CD4-positive, alpha-beta T cell (primary cell): ENCODE measurements at regions not wholly inside any gene's neighbourhood (a gene's known extent, or its start where the extent isn't known, plus 50 kb on each side); places are given as distances from the start of the nearest gene placed in this dataset.

Experiments used
- ATAC-seq: fragments of 200-7000 bp; cut with Tn5 transposase; one replicate; pipeline ENCODE4 v1.10.0; 2022; ENCODE audit warnings: mild to moderate bottlenecking; ENCODE audit not compliant: poor library complexity
- CTCF ChIA-PET: fragments of 350-600 bp; sonication (Branson Sonifier 250); formaldehyde crosslinking; loops from one replicate; lab custom pipeline; 2021; ENCODE audit warnings: antibody characterized with exemption, inconsistent platforms; lab: Charles Lee
- POLR2A ChIA-PET: fragments of 350-600 bp; sonication (Branson Sonifier 250); formaldehyde crosslinking; loops from one replicate; lab custom pipeline; 2021; ENCODE audit warnings: antibody characterized with exemption, inconsistent platforms; lab: Charles Lee
- DNase-seq, 14 experiments: peaks; one replicate each; pipeline ENCODE4 v3.0.0-alpha.2; 2013 to 2020; ENCODE audit warnings: mixed read lengths in 2 of 14
- H3K27ac ChIP-seq, 2 donors: one replicate each; pipeline versions ENCODE4 v1.5.1 to v1.7.0; 2013; ENCODE audit warnings: low read length in 2 of 2, low read depth in 1 of 2, mild to moderate bottlenecking in 1 of 2
- H3K27me3 ChIP-seq, 2 experiments: 1 replicate in 1 of 2; 2 replicates in 1 of 2; pipeline versions ENCODE4 v1.6.1 to v1.7.0; 2013; ENCODE audit warnings: low read length in 2 of 2, control low read depth in 1 of 2, mild to moderate bottlenecking in 1 of 2, moderate library complexity in 1 of 2; ENCODE audit not compliant: insufficient read depth in 2 of 2, control insufficient read depth in 1 of 2
- H3K36me3 ChIP-seq: one replicate; pipeline ENCODE4 v1.6.1; 2013; ENCODE audit warnings: low read length, control low read depth; ENCODE audit not compliant: insufficient read depth
- H3K4me1 ChIP-seq: one replicate; pipeline ENCODE4 v1.6.1; 2013; ENCODE audit warnings: low read length, control low read depth; ENCODE audit not compliant: insufficient read depth
- H3K4me3 ChIP-seq: one replicate; pipeline ENCODE4 v1.5.1; 2013; ENCODE audit warnings: mild to moderate bottlenecking, low read length, moderate library complexity
- H3K9me3 ChIP-seq, 2 experiments: 1 replicate in 1 of 2; 2 replicates in 1 of 2; pipeline versions ENCODE4 v1.6.1 to v1.7.0; 2013; ENCODE audit warnings: low read length in 2 of 2, mild to moderate bottlenecking in 2 of 2, control low read depth in 1 of 2, moderate library complexity in 1 of 2; ENCODE audit not compliant: control insufficient read depth in 1 of 2, insufficient read depth in 1 of 2
- H3K27ac Mint-ChIP-seq: one replicate; pipeline ENCODE4 v1.8.0; 2020; ENCODE audit warnings: mixed read lengths
- H3K27me3 Mint-ChIP-seq: one replicate; pipeline ENCODE4 v1.8.0; 2021; ENCODE audit warnings: mixed read lengths
- H3K36me3 Mint-ChIP-seq: one replicate; pipeline ENCODE4 v1.8.0; 2021; ENCODE audit warnings: low read depth, mixed read lengths
- H3K4me1 Mint-ChIP-seq: one replicate; pipeline ENCODE4 v1.8.0; 2021; ENCODE audit warnings: low read depth, mixed read lengths
- H3K4me3 Mint-ChIP-seq: one replicate; pipeline ENCODE4 v1.8.0; 2020; ENCODE audit warnings: mild to moderate bottlenecking, mixed read lengths
- H3K9me3 Mint-ChIP-seq: one replicate; pipeline ENCODE4 v1.8.0; 2020; ENCODE audit warnings: mixed read lengths
- intact Hi-C, 2 experiments: fragments of 100-400 bp; cut with DNase I in 1 of 2; cut with micrococcal nuclease in 1 of 2; formaldehyde crosslinking; loops; one replicate each; pipeline versions ENCODE4 v1.15.1 to v1.9.0; 2023 to 2025; cut with DNase I, micrococcal nuclease
- TF ChIP-seq, protein P1 (sequence below): fragments of 200-600 bp; IDR thresholded peaks from one replicate; pipeline ENCODE4 v1.8.0; 2022; ENCODE audit warnings: antibody characterized with exemption, mild to moderate bottlenecking

DNA sequence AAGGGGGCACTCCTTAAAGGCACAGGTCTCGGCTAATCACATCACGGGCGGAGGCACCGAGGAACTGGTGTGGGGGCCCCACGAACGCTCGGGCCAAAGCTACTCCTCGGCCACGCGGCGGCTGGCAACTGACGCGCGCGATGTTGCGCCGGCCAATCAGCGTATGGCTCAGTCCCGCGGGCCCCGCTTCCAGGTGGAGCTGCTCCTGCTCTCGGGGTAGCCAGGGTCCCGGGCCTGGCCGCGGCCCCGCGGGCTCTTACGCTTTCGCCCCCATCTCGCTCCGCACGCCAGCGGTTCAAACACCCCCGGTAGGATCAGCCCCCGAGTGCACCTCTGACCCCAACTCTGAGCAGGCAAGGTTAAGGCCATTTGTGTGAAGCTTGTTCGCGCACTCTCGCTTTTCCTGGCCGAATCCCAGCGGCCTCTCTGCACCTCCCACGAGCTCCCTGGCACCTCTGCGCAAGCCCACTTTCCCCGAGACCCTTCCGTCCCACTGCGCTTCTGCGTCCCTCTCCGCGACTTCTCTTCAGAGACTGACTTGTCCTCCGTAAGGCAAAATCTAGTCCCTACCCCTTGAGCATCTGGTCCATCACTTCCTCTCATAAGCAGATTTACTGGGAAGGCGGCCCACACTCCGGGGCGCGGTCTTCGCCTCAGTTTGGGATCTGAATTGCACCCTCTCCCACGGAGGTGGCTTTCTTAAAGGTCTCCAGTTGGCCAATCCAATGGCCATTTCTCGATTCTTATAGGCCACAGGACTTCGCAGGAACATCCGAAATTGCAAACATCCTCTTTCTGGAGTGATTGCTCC is 200.9 kb upstream of the TBX20 start:
- H3K27me3 Mint-ChIP-seq, result peaks cover 57% of the 10 kb centered on the region
- H3K4me1 ChIP-seq, result peaks cover 3% of the 10 kb centered on the region
- peaks cover 10% of the 10 kb centered on the region for H3K9me3 Mint-ChIP-seq
- H3K27ac ChIP-seq, result no peak overlapping the region
- peaks cover 18 to 31% of the 10 kb centered on the region in 2 experiments for H3K27me3 ChIP-seq
- ChIA-PET CTCF (no interaction called here), POLR2A (interaction anchor here (0.6 kb wide), 1 partner anchor 22 kb away, joined by 3 read pairs; no protein-coding TSS in a partner anchor)
- DNase-seq, result no peak
- H3K36me3 Mint-ChIP-seq, result no peaks in the 10 kb centered on the region
- no peak for ATAC-seq
- H3K4me1 Mint-ChIP-seq, result no peaks in the 10 kb centered on the region
- H3K4me3 ChIP-seq, result no peak overlapping the region
- H3K9me3 ChIP-seq, result peaks cover 6 to 12% of the 10 kb centered on the region in 2 experiments
- no peak overlapping the region for H3K4me3 Mint-ChIP-seq
- intact Hi-C loops, result no loop called here
- TF ChIP-seq, protein P1, sequence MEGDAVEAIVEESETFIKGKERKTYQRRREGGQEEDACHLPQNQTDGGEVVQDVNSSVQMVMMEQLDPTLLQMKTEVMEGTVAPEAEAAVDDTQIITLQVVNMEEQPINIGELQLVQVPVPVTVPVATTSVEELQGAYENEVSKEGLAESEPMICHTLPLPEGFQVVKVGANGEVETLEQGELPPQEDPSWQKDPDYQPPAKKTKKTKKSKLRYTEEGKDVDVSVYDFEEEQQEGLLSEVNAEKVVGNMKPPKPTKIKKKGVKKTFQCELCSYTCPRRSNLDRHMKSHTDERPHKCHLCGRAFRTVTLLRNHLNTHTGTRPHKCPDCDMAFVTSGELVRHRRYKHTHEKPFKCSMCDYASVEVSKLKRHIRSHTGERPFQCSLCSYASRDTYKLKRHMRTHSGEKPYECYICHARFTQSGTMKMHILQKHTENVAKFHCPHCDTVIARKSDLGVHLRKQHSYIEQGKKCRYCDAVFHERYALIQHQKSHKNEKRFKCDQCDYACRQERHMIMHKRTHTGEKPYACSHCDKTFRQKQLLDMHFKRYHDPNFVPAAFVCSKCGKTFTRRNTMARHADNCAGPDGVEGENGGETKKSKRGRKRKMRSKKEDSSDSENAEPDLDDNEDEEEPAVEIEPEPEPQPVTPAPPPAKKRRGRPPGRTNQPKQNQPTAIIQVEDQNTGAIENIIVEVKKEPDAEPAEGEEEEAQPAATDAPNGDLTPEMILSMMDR, result no peak
- no peak overlapping the region for H3K27ac Mint-ChIP-seq
- H3K36me3 ChIP-seq, result no peaks in the 10 kb centered on the region

- Histone ChIP-seq H3K36me3 (no peaks in the 10 kb centered on the region), H3K4me3 (no peak overlapping the region), H3K9me3 (peaks cover 0 to 8% of the 10 kb centered on the region in 2 experiments), H3K27me3 (peaks cover 16 to 27% of the 10 kb centered on the region in 2 experiments), H3K4me1 (peaks cover 3% of the 10 kb centered on the region), H3K27ac (no peak overlapping the region)
- DNase-seq (no peak), ATAC-seq (no peak)
- Mint-ChIP-seq H3K36me3 (no peaks in the 10 kb centered on the region), H3K4me3 (no peak overlapping the region), H3K27me3 (peaks cover 50% of the 10 kb centered on the region), H3K4me1 (no peaks in the 10 kb centered on the region), H3K27ac (no peak overlapping the region), H3K9me3 (no peaks in the 10 kb centered on the region)
- ChIA-PET POLR2A (no interaction called here), CTCF (no interaction called here)
- intact Hi-C loops, result no loop called here
- TF ChIP-seq, protein P1, result no peak
Observed at GRCh38 chr7:35450456-35451214, 196.7 kb upstream of the TBX20 start.

GRCh38 chr7:35448486-35448885 is 194.6 kb upstream of the TBX20 start:
- Mint-ChIP-seq H3K27ac (no peak overlapping the region), H3K27me3 (peaks cover 46% of the 10 kb centered on the region), H3K4me1 (no peaks in the 10 kb centered on the region), H3K4me3 (no peak overlapping the region), H3K9me3 (no peaks in the 10 kb centered on the region), H3K36me3 (no peaks in the 10 kb centered on the region)
- H3K4me1 ChIP-seq, result no peaks in the 10 kb centered on the region
- no peaks in the 10 kb centered on the region for H3K9me3 ChIP-seq
- TF ChIP-seq, protein P1, result no peak
- no peak for ATAC-seq
- intact Hi-C loops, result no loop called here
- no peak overlapping the region for H3K27ac ChIP-seq
- H3K36me3 ChIP-seq, result no peaks in the 10 kb centered on the region
- no peak for DNase-seq
- H3K27me3 ChIP-seq, result peaks cover 6 to 8% of the 10 kb centered on the region in 2 experiments
- ChIA-PET CTCF (no interaction called here), POLR2A (no interaction called here)
- no peak overlapping the region for H3K4me3 ChIP-seq
